ENCODE measurements at regions not wholly inside any gene's neighbourhood (a gene's known extent, or its start where the extent isn't known, plus 50 kb on each side); places are given as distances from the start of the nearest gene placed in this dataset.

DNA sequence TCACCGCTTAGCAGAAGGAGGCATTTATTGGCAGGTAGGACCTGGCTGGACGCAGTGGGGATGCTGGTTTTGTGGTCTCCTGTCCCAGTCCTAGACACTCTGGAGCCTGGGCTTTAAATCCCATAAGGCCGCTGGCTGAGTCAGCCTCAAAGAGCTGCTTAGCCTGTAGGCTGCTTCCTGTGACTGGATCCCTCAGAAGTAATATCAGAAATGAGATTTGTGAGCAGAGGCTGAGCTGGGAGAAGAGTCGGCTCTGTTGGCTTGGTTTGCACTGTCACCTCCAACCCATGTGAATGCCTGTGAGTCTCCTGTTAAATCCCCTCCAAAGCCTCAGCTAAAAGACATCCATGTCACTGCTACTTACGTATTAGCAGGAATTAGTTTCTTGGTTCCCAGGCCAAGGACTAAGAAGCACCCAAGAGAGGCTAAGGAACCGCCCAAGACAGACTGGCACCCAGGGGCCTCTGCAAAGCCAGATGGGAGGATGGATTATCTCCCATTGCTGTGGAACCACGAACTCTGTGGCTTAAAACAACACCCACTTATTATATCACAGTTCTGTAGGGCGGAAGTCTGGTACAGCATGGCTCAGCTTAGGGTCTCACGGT lies 289.4 kb downstream of the CDC5L start:
- TF ChIP-seq, protein P1, sequence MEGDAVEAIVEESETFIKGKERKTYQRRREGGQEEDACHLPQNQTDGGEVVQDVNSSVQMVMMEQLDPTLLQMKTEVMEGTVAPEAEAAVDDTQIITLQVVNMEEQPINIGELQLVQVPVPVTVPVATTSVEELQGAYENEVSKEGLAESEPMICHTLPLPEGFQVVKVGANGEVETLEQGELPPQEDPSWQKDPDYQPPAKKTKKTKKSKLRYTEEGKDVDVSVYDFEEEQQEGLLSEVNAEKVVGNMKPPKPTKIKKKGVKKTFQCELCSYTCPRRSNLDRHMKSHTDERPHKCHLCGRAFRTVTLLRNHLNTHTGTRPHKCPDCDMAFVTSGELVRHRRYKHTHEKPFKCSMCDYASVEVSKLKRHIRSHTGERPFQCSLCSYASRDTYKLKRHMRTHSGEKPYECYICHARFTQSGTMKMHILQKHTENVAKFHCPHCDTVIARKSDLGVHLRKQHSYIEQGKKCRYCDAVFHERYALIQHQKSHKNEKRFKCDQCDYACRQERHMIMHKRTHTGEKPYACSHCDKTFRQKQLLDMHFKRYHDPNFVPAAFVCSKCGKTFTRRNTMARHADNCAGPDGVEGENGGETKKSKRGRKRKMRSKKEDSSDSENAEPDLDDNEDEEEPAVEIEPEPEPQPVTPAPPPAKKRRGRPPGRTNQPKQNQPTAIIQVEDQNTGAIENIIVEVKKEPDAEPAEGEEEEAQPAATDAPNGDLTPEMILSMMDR (IDR thresholded peaks at IDR 0.05): no peak

- TF ChIP-seq, protein P1 (IDR thresholded peaks at IDR 0.05): no peak
Measured at GRCh38 chr6:44678252-44678935, 290.9 kb downstream of the CDC5L start.

- TF ChIP-seq, protein P1 (IDR thresholded peaks at IDR 0.05): no peak
Measured at GRCh38 chr6:44679438-44680201, 292.1 kb downstream of the CDC5L start.

- TF ChIP-seq, protein P1 (IDR thresholded peaks at IDR 0.05): no peak
Measured at GRCh38 chr6:44680202-44680720, 292.8 kb downstream of the CDC5L start.

DNA sequence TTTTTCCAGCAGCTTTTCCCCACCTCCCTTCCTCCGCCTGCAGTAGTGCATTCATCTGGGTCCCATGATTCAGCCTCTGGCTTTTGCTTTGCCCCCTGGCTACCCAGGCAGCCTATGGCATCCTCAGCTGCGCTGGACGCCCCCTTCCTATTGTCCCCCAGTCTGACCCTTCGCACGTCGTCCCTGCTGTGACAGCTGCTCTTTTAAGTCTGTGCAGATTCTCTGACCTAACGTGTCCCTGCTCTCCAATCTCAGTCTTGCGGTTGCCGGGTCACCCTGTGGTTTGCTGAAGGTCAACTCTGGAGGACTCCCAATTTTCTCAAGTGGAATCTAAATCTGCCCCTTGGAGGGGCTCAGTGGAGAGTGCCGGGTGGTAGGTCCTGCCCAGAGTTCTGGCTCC lies 294.3 kb downstream of the CDC5L start:
- TF ChIP-seq, protein P1 (IDR thresholded peaks at IDR 0.05): no peak

- TF ChIP-seq, protein P1 (IDR thresholded peaks at IDR 0.05): no peak
Measured at GRCh38 chr6:44682280-44682679, 294.8 kb downstream of the CDC5L start.

DNA sequence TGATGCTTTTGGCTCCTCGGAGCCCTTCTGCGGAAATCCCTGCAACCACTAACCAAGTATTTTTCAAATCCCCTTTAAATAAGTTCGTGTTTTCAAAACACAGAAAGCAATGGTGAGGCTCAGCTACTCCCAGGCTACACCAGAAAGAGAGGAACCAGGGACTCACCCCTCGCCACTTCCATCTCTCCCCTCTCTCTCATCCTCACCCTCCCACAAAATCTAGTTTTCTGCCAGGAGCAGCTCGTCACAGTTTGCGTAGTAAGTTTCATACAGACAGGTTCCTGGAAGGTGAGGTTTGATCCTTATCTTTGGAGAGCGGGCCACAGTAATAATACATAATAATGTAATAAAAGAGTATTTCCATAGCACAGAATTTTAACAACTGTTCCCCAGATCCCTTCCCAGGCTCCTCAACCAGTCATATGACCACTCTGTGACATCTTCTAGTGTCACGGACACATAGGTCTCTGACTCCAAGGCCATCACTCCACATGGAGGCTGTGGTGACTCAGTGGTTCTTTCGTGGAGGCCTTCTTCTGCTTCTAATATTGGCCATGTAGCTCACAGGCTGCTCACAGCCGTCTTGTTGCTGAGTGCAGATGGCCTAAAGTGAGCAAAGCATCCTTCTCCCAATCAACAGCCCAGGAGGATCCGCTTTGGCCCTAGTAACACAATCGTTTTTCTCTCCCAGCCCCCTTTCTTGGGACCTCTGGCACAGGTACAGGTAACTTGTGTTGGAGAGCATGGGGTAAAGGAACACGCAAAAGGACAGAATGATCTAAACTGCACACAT lies 295.7 kb downstream of the CDC5L start:
- TF ChIP-seq, protein P1 (IDR thresholded peaks at IDR 0.05): no peak

Measured in LNCAP (cell line).